GM19193 (cell line): ENCODE measurements at regions not wholly inside any gene's neighbourhood (a gene's known extent, or its start where the extent isn't known, plus 50 kb on each side); places are given as distances from the start of the nearest gene placed in this dataset.

Source experiments
- POLR2A ChIP-seq: IDR thresholded peaks from 4 replicates; pipeline ENCODE4 v1.6.1; 2011; ENCODE audit not compliant: insufficient read depth, insufficient read length; ENCODE audit errors: extremely low read depth

GRCh38 chr6:155882527-155883333 lies 427.1 kb upstream of the NOX3 start:
- TF ChIP-seq POLR2A = no peak

DNA sequence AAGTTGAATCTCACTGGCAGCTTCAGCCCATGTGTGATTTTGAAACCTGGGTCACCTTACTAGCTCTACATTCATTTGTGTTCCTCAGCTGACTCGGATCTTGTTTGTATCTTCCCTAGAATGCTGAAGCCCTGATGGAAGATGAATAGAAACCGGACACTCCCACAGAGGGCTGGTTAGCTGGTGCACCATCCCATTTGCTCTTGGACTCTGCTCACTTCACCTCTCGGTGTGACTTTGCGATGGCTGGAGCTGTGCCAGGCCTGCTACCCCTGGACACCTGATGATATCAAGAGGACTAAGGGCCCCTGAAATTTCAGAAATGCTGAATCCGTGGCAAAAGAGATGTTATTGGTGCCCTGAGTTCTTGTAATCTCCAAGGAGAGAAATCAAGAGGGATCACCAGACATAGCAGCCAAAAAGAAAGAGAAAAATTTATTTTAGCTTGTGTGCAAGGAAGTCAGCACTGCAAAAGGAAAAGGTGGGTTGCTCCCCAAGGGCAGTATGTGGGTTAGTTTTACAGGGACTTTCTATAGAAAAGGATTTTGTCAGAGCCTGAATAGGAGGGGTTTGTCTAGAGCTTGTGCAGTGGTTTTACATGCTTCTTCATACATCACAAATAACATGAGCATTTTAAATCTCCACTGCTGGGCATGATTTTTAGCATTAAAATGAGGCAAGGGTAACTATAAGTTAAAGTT lies 426.3 kb upstream of the NOX3 start:
- TF ChIP-seq POLR2A = no peak

GRCh38 chr6:155880900-155881299 lies 425.3 kb upstream of the NOX3 start:
- no peak for TF ChIP-seq POLR2A

DNA sequence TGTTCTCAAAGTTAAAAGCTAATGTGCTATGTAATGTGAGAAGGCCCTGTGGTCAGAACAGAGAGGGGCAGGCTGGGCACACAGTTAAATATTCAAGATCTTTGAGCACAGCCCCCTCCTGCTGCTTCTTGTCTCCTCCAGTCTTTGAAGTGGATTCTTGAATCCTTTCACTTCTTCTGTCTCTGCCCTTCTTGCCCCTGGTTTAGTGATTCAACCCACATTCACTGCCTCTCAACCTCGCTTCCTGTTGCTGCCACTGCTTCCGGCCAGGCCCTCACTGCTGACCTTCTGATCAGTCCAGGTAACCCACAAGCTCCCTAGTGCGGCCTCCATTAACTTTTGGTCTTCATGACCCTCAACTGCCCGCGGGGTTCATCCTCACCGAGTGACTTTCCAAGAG lies 417.3 kb upstream of the NOX3 start:
- no peak for TF ChIP-seq POLR2A

DNA sequence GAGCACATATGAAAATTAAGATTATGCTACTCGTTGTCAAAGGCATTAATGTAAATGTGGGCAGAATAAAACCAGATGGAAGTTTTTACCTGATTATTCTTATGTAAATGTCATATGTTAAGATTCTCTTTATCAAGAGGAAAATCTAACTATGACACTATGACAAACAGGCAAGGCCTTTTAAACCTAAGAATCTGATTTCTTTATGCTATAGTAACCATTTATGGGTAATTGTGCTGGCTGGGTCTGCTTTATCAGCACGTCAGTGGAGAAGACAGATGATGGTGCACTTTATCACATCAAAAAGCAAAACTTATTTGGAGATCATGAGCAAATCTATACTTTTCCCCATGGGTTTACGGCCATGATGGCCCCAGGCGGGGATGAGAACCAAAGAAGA lies 412.0 kb upstream of the NOX3 start:
- TF ChIP-seq POLR2A = no peak

DNA sequence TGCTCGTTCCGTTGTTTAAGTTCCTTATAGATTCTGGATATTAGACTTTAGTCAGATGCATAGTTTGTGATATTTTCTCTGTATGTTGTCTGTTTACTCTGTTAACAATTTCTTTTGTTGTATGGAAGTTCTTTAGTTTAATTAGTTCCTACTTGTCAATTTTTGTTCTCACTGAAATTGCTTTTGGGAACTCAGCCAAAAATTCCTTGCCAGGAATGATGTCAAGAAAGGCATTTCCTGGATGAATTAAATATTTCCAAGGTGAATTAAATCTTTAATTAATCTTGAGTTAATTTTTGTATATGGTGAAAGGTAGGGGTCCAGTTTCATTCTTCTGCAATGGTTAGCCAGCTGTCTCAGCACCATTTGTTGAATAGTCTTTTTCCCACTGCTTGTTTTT lies 406.2 kb upstream of the NOX3 start:
- TF ChIP-seq POLR2A = no peak

DNA sequence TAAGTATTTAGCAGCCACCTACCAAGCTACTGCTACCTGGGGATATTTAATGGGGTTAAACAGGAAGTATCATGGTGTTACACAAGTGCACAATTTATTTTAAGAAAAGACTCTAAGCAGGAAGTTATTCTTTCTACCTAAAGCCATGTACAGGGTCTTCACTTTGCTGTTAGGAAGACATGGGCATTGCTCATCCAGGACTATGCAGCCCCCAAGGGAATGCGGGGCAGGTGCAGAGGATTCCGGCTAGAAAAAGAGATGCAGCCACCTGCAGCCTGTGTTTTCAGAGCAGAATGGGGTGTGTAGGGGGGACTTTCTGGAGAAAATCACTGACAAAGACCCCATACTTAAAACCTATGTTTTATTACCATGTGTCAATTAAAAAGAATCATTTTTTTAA lies 399.1 kb upstream of the NOX3 start:
- no peak for TF ChIP-seq POLR2A

DNA sequence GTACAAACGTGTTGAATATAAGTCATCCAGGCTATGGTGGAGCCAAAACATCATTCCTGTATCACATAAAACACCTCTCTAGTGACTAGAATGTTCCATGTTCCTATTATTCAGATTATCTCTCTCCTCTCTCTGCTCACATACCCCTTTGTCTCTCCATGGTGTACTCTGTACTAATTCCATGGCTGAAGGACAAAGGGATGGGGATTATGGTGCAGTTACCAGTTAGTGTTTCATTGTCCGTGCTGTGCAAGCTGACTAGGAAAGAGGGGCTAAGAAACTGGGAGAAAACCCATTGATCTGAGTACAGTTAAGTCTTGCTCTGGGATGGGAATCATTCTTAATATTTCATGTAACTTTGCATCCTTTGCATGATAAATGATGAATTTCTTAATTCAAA lies 397.4 kb upstream of the NOX3 start:
- no peak for TF ChIP-seq POLR2A

DNA sequence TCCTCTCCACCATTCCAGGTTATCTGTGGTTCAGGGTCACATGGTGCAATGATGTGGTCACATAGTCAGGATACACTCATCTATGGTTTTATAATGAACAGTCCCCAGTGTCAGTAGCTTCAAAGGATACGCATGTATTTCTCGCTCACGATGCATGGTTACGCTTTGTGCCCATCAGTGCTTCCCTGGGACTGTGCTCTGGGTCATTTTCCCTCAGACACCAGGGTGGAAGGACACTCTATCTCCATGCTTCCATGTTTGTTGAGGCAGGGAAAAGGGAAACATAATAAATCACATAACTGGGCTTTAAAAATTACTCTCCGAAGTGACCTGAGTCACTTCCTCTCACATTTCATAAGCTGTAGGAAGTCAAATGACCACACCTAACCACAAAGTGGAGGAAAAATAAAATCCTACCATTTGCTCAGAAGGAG lies 394.8 kb upstream of the NOX3 start:
- TF ChIP-seq POLR2A = no peak

GRCh38 chr6:155847711-155848110 lies 392.1 kb upstream of the NOX3 start:
- no peak for TF ChIP-seq POLR2A

DNA sequence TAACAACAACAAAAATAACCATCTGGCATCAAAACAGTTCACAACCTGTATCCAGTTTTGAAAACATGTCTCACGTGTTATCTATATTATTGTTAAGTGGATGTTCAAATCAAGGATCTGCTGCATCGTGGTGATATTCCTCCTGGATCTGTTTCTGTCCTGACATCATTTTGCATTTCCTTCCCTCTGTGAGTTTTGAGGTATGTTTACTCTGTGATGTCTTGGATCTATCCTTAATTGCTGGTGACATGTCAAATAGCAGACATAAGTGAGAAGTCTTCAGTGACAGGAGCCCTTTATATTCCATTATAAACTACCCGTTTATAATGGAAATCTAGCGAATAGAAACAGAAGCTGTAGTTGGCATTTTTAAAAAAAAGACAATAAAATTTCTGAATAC lies 381.8 kb upstream of the NOX3 start:
- no peak for TF ChIP-seq POLR2A

GRCh38 chr6:155832596-155832995 lies 377.0 kb upstream of the NOX3 start:
- no peak for TF ChIP-seq POLR2A

DNA sequence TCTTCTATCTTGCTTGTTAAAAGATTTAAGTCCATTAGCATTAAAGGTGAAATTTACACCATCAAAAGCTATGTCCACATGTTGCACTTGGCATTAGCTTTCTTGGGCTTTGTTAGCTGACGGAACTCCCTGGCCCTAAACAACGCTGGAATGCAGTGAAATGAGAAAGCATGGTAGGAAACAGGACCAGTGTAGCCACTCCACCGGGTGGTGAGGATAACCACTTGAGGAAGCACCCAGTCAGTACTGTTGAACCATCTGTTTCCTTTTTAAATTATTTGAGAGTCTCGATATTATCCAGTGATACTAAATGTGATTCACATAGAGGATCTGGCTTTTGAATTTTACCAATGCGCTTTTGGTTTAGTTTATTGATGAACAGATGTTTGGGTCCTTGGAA lies 374.9 kb upstream of the NOX3 start:
- TF ChIP-seq POLR2A = no peak

DNA sequence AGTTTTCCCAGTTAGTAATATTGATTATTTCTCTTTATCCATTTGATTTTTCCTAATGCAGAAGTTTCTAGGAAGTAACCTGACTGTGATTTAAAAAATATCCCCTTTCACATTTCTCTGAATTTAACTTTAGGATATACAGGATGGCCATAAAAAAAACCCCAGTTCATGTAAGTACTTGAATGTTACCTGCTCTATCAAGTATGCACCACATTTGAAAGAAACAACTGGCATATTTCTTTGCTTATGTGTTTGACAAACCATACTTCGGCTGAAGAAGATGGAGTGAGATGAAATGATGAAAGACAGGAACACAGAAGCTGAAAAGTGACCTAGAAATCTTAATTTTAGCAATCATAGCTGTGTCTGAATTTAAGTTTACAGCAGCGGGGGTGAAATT lies 374.0 kb upstream of the NOX3 start:
- no peak for TF ChIP-seq POLR2A

- no peak for TF ChIP-seq POLR2A
These were observed 373.4 kb upstream of the NOX3 start for GRCh38 chr6:155828989-155829388.

GRCh38 chr6:155818698-155819097 lies 363.1 kb upstream of the NOX3 start:
- TF ChIP-seq POLR2A = no peak
